GM19463 (cell line): ENCODE measurements at regions not wholly inside any gene's neighbourhood (a gene's known extent, or its start where the extent isn't known, plus 50 kb on each side); places are given as distances from the start of the nearest gene placed in this dataset.
A peak's percentile ranks its signal among the peaks of the same experiment; 100 is the strongest.

Experiments
- ATAC-seq: cut with Tn5 transposase; IDR thresholded peaks from one replicate; pipeline ENCODE4 v1.9.1; 2021; ENCODE audit warnings: mild to moderate bottlenecking, moderate library complexity; ENCODE audit not compliant: unreplicated experiment

- ATAC-seq: no peak
Observed at GRCh38 chrX:43493756-43494155, 162.3 kb upstream of the MAOA start.

- ATAC-seq: no peak
Observed at GRCh38 chrX:43500246-43500645, 155.9 kb upstream of the MAOA start.

- no peak for ATAC-seq
Observed at GRCh38 chrX:43500996-43501694, 155.0 kb upstream of the MAOA start.

DNA sequence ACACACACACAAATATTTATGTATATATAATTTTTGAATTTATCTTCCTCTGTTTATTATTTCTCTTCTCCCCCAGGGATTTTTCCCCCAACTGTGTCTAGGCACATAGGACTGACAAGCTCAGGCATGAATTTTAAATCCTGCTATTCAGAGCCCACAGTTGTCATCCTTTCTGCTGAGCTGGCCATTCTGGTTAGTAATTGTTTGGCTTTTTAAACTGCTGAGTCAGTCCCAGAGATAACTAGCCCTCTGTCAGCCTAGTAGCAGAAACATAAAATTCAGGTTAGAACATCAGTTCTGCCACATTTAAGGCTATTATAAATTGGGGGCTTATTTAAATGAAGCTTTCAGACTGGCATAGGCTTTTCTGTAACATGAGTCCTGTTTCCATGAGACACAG lies 151.7 kb upstream of the MAOA start:
- ATAC-seq: no peak

GRCh38 chrX:43505769-43506168 lies 150.3 kb upstream of the MAOA start:
- no peak for ATAC-seq

DNA sequence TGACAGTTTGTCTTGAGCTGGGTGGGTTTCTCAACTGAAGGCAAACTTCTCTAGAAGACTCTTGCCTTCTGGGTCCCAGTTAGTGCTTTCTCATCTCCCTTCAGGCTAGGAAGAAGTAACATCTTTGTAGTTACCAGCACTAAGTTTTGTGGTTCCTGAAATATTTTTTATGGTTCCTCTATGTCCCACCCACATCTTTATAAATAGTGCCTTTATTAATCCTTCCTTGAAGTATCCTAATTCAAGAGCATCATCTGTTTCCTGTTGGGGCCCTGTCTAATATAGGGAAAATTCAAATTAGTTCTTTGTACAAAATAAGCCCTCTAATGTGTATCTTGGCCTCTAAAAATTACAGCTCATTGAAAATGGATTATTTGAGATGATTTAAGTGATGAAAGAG lies 147.4 kb upstream of the MAOA start:
- no peak for ATAC-seq

- ATAC-seq: no peak
Observed at GRCh38 chrX:43510209-43510608, 145.9 kb upstream of the MAOA start.

DNA sequence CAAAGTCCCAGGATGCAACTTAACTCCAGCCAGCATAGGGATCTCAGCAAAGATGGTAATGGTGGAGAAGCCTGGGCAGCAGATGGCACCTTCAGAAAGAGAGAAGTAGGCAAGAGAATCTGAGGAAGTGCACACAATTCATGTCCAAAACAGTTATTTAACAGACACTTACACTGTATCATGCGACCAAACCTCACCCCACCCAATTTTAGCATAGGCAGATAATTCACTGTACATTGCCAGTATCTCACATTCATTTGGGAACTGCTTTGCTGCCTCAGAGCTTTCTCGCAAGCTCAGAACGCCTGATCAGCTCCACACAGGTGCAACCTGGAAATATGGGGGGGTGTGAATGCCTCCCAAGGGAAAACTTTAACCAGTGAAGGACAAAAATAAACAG lies 143.0 kb upstream of the MAOA start:
- no peak for ATAC-seq

DNA sequence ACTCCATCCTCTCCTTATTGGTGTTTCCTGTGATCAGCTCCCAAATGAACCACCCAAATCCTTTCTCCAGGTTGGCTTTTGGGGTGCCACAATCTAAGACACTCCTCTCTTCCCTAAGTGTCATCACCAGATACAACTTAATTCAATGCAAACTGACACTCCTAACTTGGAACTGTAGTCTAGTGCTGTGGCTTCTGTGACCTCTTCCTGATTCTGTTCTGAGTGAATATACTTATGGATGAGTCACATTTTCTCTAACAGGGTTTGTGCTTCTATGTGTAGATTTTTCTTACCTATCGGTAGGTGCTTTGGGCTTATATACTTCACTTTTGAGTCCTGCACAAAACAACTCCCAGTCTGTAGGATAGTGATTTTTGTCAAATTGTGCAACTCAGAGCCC lies 141.3 kb upstream of the MAOA start:
- ATAC-seq: no peak

- ATAC-seq: no peak
Observed at GRCh38 chrX:43522582-43522981, 133.5 kb upstream of the MAOA start.

DNA sequence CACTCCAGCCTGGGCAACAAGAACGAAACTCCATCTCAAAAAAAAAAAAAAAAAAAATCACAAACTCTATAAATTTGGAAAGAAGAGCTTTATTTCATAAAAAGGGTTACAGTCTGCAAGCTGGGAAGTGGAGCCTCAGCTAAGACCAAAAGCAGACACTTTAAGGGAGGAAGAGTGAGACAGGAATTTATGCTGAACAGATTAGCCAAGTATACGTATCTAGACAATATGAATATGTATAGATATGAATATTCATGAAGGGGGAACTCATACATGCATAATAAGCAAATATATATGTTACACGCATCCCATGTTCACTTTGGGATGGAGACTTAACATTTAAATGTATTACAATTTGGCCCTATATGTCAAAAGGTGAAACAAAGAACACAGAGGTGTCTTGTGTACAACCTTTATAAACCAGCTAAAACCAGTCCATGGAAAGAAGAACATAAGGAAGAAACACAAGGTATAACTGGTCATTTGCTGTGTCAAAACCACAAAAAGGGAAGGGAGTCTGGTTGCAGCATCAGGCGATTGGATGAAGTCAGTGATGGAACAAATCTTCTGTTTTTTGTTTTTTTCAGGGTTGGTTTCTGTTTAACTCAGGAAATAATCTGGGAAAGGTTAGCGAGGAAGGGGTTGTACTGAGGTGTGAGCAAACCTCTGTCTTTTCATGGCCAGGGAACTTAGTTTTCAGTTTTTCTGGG lies 130.0 kb upstream of the MAOA start:
- ATAC-seq: no peak

DNA sequence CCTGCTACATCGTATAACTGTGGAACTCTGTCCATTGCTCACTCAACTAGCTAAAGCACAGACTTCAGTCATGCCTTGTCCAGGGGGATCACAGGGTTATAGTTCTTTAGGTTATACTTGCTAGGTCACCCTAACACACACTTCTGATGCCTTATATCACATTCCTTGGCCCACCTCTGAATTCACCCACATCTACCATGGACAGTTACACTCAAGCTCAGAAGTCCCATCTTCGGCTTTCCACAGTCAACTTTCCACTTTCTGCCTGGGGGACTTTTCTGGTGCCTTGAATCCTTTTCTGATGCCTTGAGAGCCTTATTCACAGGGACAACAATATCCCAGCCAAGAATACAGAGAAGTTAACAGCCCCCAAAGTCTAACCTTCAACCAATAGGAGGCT lies 129.2 kb upstream of the MAOA start:
- no peak for ATAC-seq

DNA sequence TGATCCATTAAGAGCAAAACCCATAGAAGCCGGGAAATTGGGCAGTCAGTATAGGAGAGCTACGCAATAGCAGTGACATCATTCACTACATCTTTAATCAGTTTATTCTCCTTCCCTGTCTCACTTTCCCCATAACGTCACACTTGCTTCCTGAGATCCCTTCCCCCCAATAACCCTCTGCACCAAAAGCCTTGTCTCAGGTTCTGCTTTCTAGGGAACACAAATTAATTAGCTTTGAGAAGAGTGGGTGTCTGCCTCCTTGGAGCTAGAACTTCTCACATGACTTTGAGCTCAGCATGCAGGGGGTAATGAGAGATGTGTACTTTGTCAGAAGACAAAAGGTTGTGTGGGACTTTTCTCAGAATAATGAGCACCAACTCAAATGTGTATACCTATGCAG lies 128.3 kb upstream of the MAOA start:
- ATAC-seq: no peak

- no peak for ATAC-seq
Observed at GRCh38 chrX:43530837-43531236, 125.3 kb upstream of the MAOA start.

- no peak for ATAC-seq
Observed at GRCh38 chrX:43540318-43540717, 115.8 kb upstream of the MAOA start.

DNA sequence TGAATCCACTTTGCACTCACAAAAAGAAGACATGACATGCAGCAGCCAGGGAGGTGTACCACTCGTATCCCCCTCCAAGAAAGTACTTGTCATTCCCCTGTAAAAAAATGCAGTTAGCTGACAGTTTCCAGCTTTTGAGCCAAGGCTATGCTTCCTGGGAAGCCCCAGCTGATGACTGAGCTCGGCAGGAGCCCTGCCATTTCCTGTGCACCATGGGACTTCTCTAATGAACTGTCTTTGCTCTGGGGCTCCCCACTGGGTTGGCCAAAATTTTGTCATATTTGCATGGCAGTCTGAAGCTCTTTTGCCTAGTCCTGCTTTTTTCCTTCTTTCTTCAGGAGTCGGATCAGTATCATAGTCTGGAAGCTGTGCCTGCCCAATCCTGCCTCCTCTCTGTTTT lies 104.5 kb upstream of the MAOA start:
- ATAC-seq: no peak

GRCh38 chrX:43552156-43552555 lies 103.9 kb upstream of the MAOA start:
- ATAC-seq: no peak

- no peak for ATAC-seq
Observed at GRCh38 chrX:43552703-43553102, 103.4 kb upstream of the MAOA start.

GRCh38 chrX:43553257-43553656 lies 102.8 kb upstream of the MAOA start:
- ATAC-seq: no peak

GRCh38 chrX:43556207-43556606 lies 99.9 kb upstream of the MAOA start:
- no peak for ATAC-seq

GRCh38 chrX:43557792-43558191 lies 98.3 kb upstream of the MAOA start:
- ATAC-seq: peak; percentile 57

DNA sequence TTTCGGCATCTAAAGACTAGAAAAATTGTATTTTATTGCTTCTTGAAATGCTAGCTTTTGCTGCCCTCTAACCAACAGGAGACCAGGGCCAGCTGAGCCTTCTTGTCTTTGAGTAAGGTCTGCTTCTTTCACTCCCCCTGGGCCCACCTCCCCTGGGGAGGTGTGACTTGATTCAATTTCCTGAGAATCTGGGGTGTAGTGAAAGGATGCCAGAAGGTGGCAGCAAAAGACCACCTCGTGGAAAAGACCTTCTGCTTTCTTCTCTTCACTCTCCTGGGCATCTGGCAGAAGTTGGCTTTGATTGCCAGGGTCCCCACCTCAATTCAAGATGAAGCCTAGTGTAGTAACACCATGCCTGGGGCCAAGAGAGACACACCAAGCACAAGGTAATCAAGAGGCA lies 96.5 kb upstream of the MAOA start:
- no peak for ATAC-seq
